Ovary (tissue), 3 donors: ENCODE measurements at regions not wholly inside any gene's neighbourhood (a gene's known extent, or its start where the extent isn't known, plus 50 kb on each side); places are given as distances from the start of the nearest gene placed in this dataset.

ENCODE experiments used
- EP300 ChIP-seq: sonication (generic); formaldehyde crosslinking; IDR thresholded peaks from one replicate; pipeline ENCODE4 v1.6.1; 2017; ENCODE audit warnings: antibody characterized with exemption
- POLR2A ChIP-seq: fragments of 450-650 bp; IDR thresholded peaks from one replicate; pipeline ENCODE4 v1.6.1; 2017; ENCODE audit warnings: antibody characterized with exemption, mild to moderate bottlenecking, moderate library complexity
- TF ChIP-seq, protein P1 (sequence below), 3 donors: fragments of 450-650 bp in 2 of 3; fragments of 200-600 bp in 1 of 3; IDR thresholded peaks; one replicate each; pipeline versions ENCODE4 v1.5.1 to v1.8.0; 2016 to 2022; ENCODE audit warnings: antibody characterized with exemption in 3 of 3, mild to moderate bottlenecking in 1 of 3
- donor health status: DM: no; HTN: no; CAD: no.

DNA sequence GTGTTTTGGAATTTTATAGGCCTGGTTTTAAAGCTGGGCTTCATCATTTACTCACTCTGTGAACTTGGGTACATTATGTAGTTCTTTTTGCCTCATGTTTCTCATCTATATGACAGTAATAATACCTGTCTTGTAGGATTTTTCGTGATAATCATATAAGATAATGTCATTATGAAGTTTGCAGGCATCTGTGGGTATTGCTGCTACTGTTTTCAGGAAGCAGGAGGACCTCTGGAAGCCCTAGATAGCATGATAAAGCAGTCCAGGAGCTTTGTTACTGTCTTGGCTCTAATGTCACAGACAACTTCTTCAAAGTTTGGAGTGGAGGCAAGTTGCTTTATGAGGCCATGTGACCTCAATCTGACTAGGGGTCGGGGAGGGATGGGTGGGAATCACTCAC is 145.0 kb upstream of the MEIS2 start:
- TF ChIP-seq POLR2A (no peak), EP300 (no peak)
- TF ChIP-seq, protein P1, sequence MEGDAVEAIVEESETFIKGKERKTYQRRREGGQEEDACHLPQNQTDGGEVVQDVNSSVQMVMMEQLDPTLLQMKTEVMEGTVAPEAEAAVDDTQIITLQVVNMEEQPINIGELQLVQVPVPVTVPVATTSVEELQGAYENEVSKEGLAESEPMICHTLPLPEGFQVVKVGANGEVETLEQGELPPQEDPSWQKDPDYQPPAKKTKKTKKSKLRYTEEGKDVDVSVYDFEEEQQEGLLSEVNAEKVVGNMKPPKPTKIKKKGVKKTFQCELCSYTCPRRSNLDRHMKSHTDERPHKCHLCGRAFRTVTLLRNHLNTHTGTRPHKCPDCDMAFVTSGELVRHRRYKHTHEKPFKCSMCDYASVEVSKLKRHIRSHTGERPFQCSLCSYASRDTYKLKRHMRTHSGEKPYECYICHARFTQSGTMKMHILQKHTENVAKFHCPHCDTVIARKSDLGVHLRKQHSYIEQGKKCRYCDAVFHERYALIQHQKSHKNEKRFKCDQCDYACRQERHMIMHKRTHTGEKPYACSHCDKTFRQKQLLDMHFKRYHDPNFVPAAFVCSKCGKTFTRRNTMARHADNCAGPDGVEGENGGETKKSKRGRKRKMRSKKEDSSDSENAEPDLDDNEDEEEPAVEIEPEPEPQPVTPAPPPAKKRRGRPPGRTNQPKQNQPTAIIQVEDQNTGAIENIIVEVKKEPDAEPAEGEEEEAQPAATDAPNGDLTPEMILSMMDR (IDR thresholded peaks at IDR 0.05), result no peak
